Stomach (tissue), 4 donors: ENCODE measurements at regions not wholly inside any gene's neighbourhood (a gene's known extent, or its start where the extent isn't known, plus 50 kb on each side); places are given as distances from the start of the nearest gene placed in this dataset.

Source experiments
- CTCF ChIP-seq, 7 experiments: fragments of 450-650 bp in 4 of 7; fragments of 200-600 bp in 3 of 7; sonication (generic) in 3 of 7; IDR thresholded peaks; one replicate each; pipeline ENCODE4 v1.5.1; 2016 to 2019; ENCODE audit warnings: antibody characterized with exemption in 7 of 7, control low read depth in 2 of 7, mild to moderate bottlenecking in 1 of 7
- POLR2A ChIP-seq, 4 donors: fragments of 450-650 bp; IDR thresholded peaks; one replicate each; pipeline ENCODE4 v1.6.1; 2016; ENCODE audit warnings: antibody characterized with exemption in 4 of 4, control low read depth in 2 of 4, mild to moderate bottlenecking in 1 of 4, moderate library complexity in 1 of 4

GRCh38 chr13:80058626-80059025 is 282.3 kb downstream of the SPRY2 start:
- TF ChIP-seq POLR2A (IDR thresholded peaks at IDR 0.05) (no peak), CTCF (IDR thresholded peaks at IDR 0.05) (no peak)
